GM12891 (cell line): ENCODE measurements at regions not wholly inside any gene's neighbourhood (a gene's known extent, or its start where the extent isn't known, plus 50 kb on each side); places are given as distances from the start of the nearest gene placed in this dataset.

Experiments used
- POLR2A ChIP-seq: IDR thresholded peaks from 2 replicates; pipeline ENCODE4 v1.6.1; 2011; ENCODE audit warnings: low read depth, low read length, control low read depth
- POLR2AphosphoS5 ChIP-seq: IDR thresholded peaks from 2 replicates; pipeline ENCODE4 v1.6.1; 2011; ENCODE audit warnings: low read depth, low read length, control low read depth
- POU2F2 ChIP-seq: IDR thresholded peaks from 2 replicates; pipeline ENCODE4 v1.6.1; 2011; ENCODE audit warnings: low read depth, mild to moderate bottlenecking, control low read depth, low read length, moderate library complexity
- SPI1 ChIP-seq: IDR thresholded peaks from 2 replicates; pipeline ENCODE4 v1.6.1; 2011; ENCODE audit warnings: low read depth, low read length, control low read depth
- TAF1 ChIP-seq: IDR thresholded peaks from 2 replicates; pipeline ENCODE4 v1.6.1; 2011; ENCODE audit warnings: low read depth, low read length, control low read depth

- TF ChIP-seq POLR2A (no peak), POLR2AphosphoS5 (no peak), POU2F2 (no peak), SPI1 (no peak), TAF1 (no peak)
Measured at GRCh38 chr3:117400303-117400702, 690.7 kb downstream of the TUSC7 start.
